Breast epithelium (tissue), 4 donors: ENCODE measurements at regions not wholly inside any gene's neighbourhood (a gene's known extent, or its start where the extent isn't known, plus 50 kb on each side); places are given as distances from the start of the nearest gene placed in this dataset.

Experiments
- DNase-seq, 2 donors: peaks; one replicate each; pipeline ENCODE4 v3.0.0-alpha.2; 2019; ENCODE audit warnings: low spot score in 2 of 2
- H3K27ac ChIP-seq, 2 donors: fragments of 200-600 bp; sonication (generic) in 1 of 2; one replicate each; pipeline ENCODE4 v1.5.1; 2016 to 2019; ENCODE audit warnings: mild to moderate bottlenecking in 1 of 2
- H3K27me3 ChIP-seq, 2 donors: fragments of 200-600 bp; sonication (generic) in 1 of 2; one replicate each; pipeline versions ENCODE4 v1.5.1 to v1.6.0; 2017 to 2019; ENCODE audit warnings: control low read depth in 1 of 2, mild to moderate bottlenecking in 1 of 2
- H3K36me3 ChIP-seq: fragments of 200-600 bp; one replicate; pipeline ENCODE4 v1.5.1; 2019
- H3K4me1 ChIP-seq, 2 donors: fragments of 200-600 bp; sonication (generic); one replicate each; pipeline ENCODE4 v1.5.1; 2016 to 2019; ENCODE audit warnings: control low read depth in 1 of 2
- H3K4me3 ChIP-seq, 3 donors: fragments of 200-600 bp; sonication (generic); 1 replicate in 2 of 3; 2 replicates in 1 of 3; pipeline ENCODE4 v1.5.1; 2016 to 2019; ENCODE audit warnings: mild to moderate bottlenecking in 3 of 3, moderate library complexity in 2 of 3
- H3K9me3 ChIP-seq, 2 donors: fragments of 200-600 bp; sonication (generic) in 1 of 2; one replicate each; pipeline ENCODE4 v1.5.1; 2016 to 2019; ENCODE audit warnings: control low read depth in 1 of 2
- POLR2A ChIP-seq: fragments of 450-650 bp; IDR thresholded peaks from one replicate; pipeline ENCODE4 v1.6.1; 2016; ENCODE audit warnings: antibody characterized with exemption, mild to moderate bottlenecking, moderate library complexity
- POLR2AphosphoS5 ChIP-seq, 3 donors: sonication (generic); formaldehyde crosslinking; IDR thresholded peaks; one replicate each; pipeline ENCODE4 v1.6.1; 2017; ENCODE audit warnings: antibody characterized with exemption in 3 of 3
- intact Hi-C: fragments of 100-400 bp; cut with DNase I; formaldehyde crosslinking; loops from one replicate; pipeline ENCODE4 v1.15.1; 2023; ENCODE audit warnings: low total_unique reads
- TF ChIP-seq, protein P1 (sequence below), 3 donors: fragments of 450-650 bp; IDR thresholded peaks; one replicate each; pipeline ENCODE4 v1.5.1; 2016 to 2017; ENCODE audit warnings: antibody characterized with exemption in 3 of 3, mild to moderate bottlenecking in 3 of 3, moderate library complexity in 3 of 3

- no peaks in the 10 kb centered on the region for H3K27me3 ChIP-seq
- H3K4me1 ChIP-seq, result no peaks in the 10 kb centered on the region
- no peak for TF ChIP-seq POLR2AphosphoS5 (IDR thresholded peaks at IDR 0.05)
- TF ChIP-seq, protein P1, sequence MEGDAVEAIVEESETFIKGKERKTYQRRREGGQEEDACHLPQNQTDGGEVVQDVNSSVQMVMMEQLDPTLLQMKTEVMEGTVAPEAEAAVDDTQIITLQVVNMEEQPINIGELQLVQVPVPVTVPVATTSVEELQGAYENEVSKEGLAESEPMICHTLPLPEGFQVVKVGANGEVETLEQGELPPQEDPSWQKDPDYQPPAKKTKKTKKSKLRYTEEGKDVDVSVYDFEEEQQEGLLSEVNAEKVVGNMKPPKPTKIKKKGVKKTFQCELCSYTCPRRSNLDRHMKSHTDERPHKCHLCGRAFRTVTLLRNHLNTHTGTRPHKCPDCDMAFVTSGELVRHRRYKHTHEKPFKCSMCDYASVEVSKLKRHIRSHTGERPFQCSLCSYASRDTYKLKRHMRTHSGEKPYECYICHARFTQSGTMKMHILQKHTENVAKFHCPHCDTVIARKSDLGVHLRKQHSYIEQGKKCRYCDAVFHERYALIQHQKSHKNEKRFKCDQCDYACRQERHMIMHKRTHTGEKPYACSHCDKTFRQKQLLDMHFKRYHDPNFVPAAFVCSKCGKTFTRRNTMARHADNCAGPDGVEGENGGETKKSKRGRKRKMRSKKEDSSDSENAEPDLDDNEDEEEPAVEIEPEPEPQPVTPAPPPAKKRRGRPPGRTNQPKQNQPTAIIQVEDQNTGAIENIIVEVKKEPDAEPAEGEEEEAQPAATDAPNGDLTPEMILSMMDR (IDR thresholded peaks at IDR 0.05), result no peak
- no peak for TF ChIP-seq POLR2A
- H3K9me3 ChIP-seq, result no peaks in the 10 kb centered on the region
- intact Hi-C loops, result no loop called here
- no peak overlapping the region for H3K4me3 ChIP-seq
- H3K36me3 ChIP-seq, result no peaks in the 10 kb centered on the region
- no peak overlapping the region for H3K27ac ChIP-seq
- DNase-seq, result no peak
Observed at GRCh38 chr11:69566001-69566400, 75.0 kb upstream of the CCND1 start.

DNA sequence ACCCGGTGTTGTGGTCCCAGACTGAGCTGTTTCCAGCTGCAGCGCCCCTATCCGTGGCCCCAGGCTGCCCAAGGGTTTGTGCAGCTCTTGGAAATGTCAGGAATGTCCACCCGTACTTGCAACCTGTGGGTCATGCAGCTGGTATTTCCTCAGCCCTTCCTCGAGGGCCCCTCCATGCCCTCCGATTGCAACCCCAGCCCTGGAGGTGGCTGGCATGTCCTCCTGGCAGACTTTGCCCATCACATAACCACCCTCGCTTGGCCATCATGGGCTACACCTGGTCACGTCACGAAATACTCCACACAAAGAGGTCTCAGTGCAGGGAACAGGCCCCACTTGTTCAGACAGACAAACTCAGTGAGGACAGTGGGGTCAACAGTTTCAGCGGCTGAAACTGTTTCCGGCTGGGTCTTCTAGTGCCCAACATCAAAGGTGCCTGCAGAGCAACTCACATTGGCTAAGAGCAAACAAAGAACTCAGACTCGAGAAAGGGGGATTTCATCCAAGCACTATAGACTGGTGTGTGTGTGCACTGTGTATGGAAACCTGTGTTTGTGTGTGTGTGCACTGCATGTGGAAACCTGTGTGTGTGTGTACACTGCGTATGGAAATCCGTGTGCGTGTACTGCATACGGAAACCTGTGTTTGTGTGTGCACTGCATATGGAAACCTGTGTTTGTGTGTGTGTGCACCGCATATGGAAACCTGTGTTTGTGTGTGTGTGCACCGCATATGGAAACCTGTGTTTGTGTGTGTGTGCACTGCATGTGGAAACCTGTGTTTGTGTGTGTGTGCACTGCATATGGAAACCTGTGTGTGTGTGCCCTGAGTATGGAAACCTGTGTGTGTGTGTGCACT, 72.8 kb upstream of the CCND1 start:
- no peaks in the 10 kb centered on the region for H3K4me1 ChIP-seq
- no peaks in the 10 kb centered on the region for H3K27me3 ChIP-seq
- no peaks in the 10 kb centered on the region for H3K9me3 ChIP-seq
- intact Hi-C loops, result no loop called here
- DNase-seq, result no peak
- H3K36me3 ChIP-seq, result no peaks in the 10 kb centered on the region
- no peak overlapping the region for H3K27ac ChIP-seq
- no peak overlapping the region for H3K4me3 ChIP-seq
- no peak for TF ChIP-seq POLR2AphosphoS5 (IDR thresholded peaks at IDR 0.05)
- TF ChIP-seq POLR2A, result no peak
- TF ChIP-seq, protein P1 (IDR thresholded peaks at IDR 0.05), result no peak

GRCh38 chr11:69568809-69569097, 72.2 kb upstream of the CCND1 start:
- Histone ChIP-seq H3K4me3 (no peak overlapping the region), H3K27ac (no peak overlapping the region), H3K27me3 (no peaks in the 10 kb centered on the region), H3K9me3 (no peaks in the 10 kb centered on the region), H3K36me3 (no peaks in the 10 kb centered on the region), H3K4me1 (no peaks in the 10 kb centered on the region)
- DNase-seq, result no peak
- intact Hi-C loops, result no loop called here
- TF ChIP-seq, protein P1 (IDR thresholded peaks at IDR 0.05), result no peak
- TF ChIP-seq POLR2A (no peak), POLR2AphosphoS5 (IDR thresholded peaks at IDR 0.05) (no peak)

- Histone ChIP-seq H3K4me1 (no peaks in the 10 kb centered on the region), H3K36me3 (no peaks in the 10 kb centered on the region), H3K27ac (no peak overlapping the region), H3K9me3 (no peaks in the 10 kb centered on the region), H3K4me3 (no peak overlapping the region), H3K27me3 (no peaks in the 10 kb centered on the region)
- TF ChIP-seq POLR2A, result no peak
- TF ChIP-seq, protein P1 (IDR thresholded peaks at IDR 0.05), result no peak
- DNase-seq, result no peak
- intact Hi-C loops, result no loop called here
Observed at GRCh38 chr11:69569306-69570200, 71.4 kb upstream of the CCND1 start.
